Central memory CD8-positive, alpha-beta T cell (primary cell): ENCODE measurements at regions not wholly inside any gene's neighbourhood (a gene's known extent, or its start where the extent isn't known, plus 50 kb on each side); places are given as distances from the start of the nearest gene placed in this dataset.
"Not testable (repeated sequence)": the region's sequence is repeated elsewhere in the genome, so short reads cannot be mapped to it uniquely, and the experiment has no call there.

Experiments used
- ATAC-seq: fragments of 150-1000 bp; cut with Tn5 transposase; replicated peaks from 2 replicates; pipeline ENCODE4 v1.10.0; 2022; ENCODE audit warnings: mild to moderate bottlenecking, moderate FRiP score, moderate number of reproducible peaks; ENCODE audit not compliant: poor library complexity, severe bottlenecking; ENCODE audit errors: extremely low read depth
- DNase-seq, 2 donors: peaks; one replicate each; pipeline ENCODE4 v3.0.0; 2021; ENCODE audit warnings: low spot score in 2 of 2
- H3K27ac Mint-ChIP-seq: one replicate; pipeline ENCODE4 v1.8.0; 2022; ENCODE audit warnings: low read depth, mild to moderate bottlenecking, moderate library complexity, mixed read lengths
- H3K27me3 Mint-ChIP-seq: one replicate; pipeline ENCODE4 v1.8.0; 2022; ENCODE audit warnings: mixed read lengths
- H3K36me3 Mint-ChIP-seq: one replicate; pipeline ENCODE4 v1.8.0; 2022; ENCODE audit warnings: mild to moderate bottlenecking, moderate library complexity, mixed read lengths; ENCODE audit not compliant: insufficient read depth
- H3K4me1 Mint-ChIP-seq: one replicate; pipeline ENCODE4 v1.8.0; 2022; ENCODE audit warnings: mixed read lengths
- H3K4me3 Mint-ChIP-seq: one replicate; pipeline ENCODE4 v1.8.0; 2022; ENCODE audit warnings: mild to moderate bottlenecking, moderate library complexity, mixed read lengths
- H3K9me3 Mint-ChIP-seq: one replicate; pipeline ENCODE4 v1.8.0; 2022; ENCODE audit warnings: mixed read lengths

- no peaks in the 10 kb centered on the region for H3K4me1 Mint-ChIP-seq
- no peaks in the 10 kb centered on the region for H3K27me3 Mint-ChIP-seq
- DNase-seq = no peak
- H3K27ac Mint-ChIP-seq = no peak overlapping the region
- peaks cover 19% of the 10 kb centered on the region for H3K9me3 Mint-ChIP-seq
- H3K36me3 Mint-ChIP-seq = no peaks in the 10 kb centered on the region
- no peak overlapping the region for H3K4me3 Mint-ChIP-seq
- ATAC-seq = no peak
These were observed 1537.1 kb upstream of the GOT2 start for GRCh38 chr16:60271025-60271771.

DNA sequence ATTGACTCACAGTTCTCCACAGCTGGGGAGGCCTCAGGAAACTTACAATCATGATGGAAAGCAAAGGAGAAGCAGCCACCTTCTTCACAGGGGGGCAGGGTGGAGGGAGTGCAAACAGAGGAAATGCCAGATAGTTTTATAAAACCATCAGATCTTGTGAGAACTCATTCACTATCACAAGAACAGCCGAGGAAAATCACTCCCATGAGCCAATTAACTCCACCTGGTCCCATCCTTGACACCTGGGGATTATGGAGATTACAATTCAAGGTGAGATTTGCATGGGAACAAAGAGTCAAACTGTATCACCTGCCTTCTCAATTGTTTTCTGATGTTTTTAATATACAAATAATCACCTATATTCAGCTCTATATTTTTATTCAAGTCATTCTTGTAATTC lies 1527.3 kb upstream of the GOT2 start:
- DNase-seq = no peak
- H3K27ac Mint-ChIP-seq = no peak overlapping the region
- no peaks in the 10 kb centered on the region for H3K4me1 Mint-ChIP-seq
- no peak for ATAC-seq
- no peak overlapping the region for H3K4me3 Mint-ChIP-seq
- H3K36me3 Mint-ChIP-seq = no peaks in the 10 kb centered on the region
- peaks cover 43% of the 10 kb centered on the region for H3K9me3 Mint-ChIP-seq
- H3K27me3 Mint-ChIP-seq = no peaks in the 10 kb centered on the region

DNA sequence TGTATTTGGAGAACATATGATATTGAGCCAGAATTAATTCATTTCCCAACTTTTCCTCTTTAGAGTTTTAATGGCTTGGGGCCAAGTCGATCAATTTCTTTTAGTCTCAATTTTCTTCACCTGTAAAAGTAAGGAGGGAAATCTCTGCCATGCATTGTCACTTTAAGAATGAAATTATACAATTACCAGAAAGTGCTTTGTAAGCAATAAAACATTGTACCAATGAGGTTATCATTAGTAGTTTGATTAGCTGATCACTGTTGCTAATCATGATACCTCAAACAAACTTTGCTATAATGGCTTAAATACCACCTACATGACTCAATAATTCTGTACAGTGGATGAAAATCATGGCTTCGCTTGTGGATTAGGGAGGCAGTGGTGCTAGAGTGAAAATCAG lies 1525.8 kb upstream of the GOT2 start:
- Mint-ChIP-seq H3K4me1 (no peaks in the 10 kb centered on the region), H3K27me3 (no peaks in the 10 kb centered on the region), H3K36me3 (no peaks in the 10 kb centered on the region), H3K9me3 (peaks cover 33% of the 10 kb centered on the region), H3K4me3 (no peak overlapping the region), H3K27ac (no peak overlapping the region)
- ATAC-seq (no peak), DNase-seq (no peak)

DNA sequence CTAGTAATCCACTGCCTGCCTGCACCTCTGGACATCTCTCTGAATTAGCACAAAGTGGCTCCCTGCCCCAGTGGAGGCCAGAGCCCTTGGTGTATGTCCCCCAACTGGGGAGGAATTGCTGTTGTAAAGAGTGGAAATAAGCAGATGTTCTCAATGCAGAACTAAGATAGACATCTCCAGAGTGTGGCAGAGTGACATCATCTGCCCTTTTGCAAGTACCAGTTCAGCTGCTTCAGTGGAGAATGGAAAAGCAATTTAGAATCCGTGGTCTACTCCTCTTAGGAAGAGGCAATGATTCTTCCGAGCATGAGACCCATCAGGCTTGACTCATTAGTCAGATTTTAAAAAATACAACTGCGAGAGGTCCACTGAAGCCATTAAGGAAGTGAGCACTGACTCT lies 1512.0 kb upstream of the GOT2 start:
- ATAC-seq = no peak
- H3K36me3 Mint-ChIP-seq = peaks cover 2% of the 10 kb centered on the region
- H3K4me1 Mint-ChIP-seq = no peaks in the 10 kb centered on the region
- peaks cover 28% of the 10 kb centered on the region for H3K9me3 Mint-ChIP-seq
- no peak overlapping the region for H3K4me3 Mint-ChIP-seq
- H3K27ac Mint-ChIP-seq = no peak overlapping the region
- no peak for DNase-seq
- H3K27me3 Mint-ChIP-seq = no peaks in the 10 kb centered on the region

GRCh38 chr16:60241671-60242070 lies 1507.6 kb upstream of the GOT2 start:
- Mint-ChIP-seq H3K27me3 (no peaks in the 10 kb centered on the region), H3K27ac (no peak overlapping the region), H3K4me1 (no peaks in the 10 kb centered on the region), H3K4me3 (no peak overlapping the region), H3K36me3 (peaks cover 2% of the 10 kb centered on the region), H3K9me3 (peaks cover 35% of the 10 kb centered on the region)
- ATAC-seq (no peak), DNase-seq (no peak)

DNA sequence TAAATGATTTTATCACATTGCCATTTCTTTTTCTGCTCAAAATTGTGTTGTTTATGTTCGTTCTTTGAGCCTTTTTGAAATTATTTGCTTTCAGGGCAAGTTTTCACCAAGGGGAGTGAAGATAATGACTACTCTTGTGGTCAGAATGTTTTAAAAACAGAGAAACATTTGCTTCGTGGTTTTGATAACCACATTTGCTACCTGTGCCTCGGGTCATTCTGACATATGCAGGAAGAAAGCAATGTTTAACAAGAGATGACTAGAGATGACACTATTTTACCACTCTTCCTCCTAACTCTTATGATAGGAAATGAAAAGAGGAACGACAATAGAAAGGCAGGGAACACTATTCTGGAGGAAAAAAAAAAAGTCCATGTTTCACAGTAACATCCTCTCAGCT lies 1496.5 kb upstream of the GOT2 start:
- no peaks in the 10 kb centered on the region for H3K27me3 Mint-ChIP-seq
- no peaks in the 10 kb centered on the region for H3K4me1 Mint-ChIP-seq
- no peak for DNase-seq

DNA sequence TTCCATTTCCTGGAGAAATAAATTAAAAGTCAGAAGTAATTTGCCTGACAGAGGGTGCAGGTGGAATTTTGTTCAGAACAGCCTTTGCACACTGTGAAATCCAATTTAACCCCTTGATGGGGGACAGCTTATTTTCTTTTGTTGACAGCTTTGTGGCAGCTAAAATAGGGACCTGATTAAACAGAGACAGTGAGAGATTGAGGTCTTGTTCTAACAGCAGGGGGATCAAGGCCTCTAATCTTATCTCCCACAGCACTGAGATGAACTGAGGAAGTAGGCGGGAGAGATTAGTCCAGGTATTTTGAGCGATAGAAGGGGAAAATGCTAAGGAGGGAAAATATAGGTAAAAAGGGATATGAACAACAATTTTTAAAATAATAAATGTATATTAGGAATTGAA lies 1491.4 kb upstream of the GOT2 start:
- no peaks in the 10 kb centered on the region for H3K27me3 Mint-ChIP-seq
- H3K36me3 Mint-ChIP-seq = no peaks in the 10 kb centered on the region
- H3K27ac Mint-ChIP-seq = no peak overlapping the region
- H3K4me1 Mint-ChIP-seq = no peaks in the 10 kb centered on the region
- no peak for ATAC-seq
- DNase-seq = no peak
- H3K4me3 Mint-ChIP-seq = no peak overlapping the region
- H3K9me3 Mint-ChIP-seq = peaks cover 18% of the 10 kb centered on the region

More for the DNA sequence above, 1496.5 kb upstream of the GOT2 start:
- no peak for ATAC-seq
- Mint-ChIP-seq H3K9me3 (peaks cover 34% of the 10 kb centered on the region), H3K4me3 (no peak overlapping the region), H3K27ac (no peak overlapping the region), H3K36me3 (no peaks in the 10 kb centered on the region)

DNA sequence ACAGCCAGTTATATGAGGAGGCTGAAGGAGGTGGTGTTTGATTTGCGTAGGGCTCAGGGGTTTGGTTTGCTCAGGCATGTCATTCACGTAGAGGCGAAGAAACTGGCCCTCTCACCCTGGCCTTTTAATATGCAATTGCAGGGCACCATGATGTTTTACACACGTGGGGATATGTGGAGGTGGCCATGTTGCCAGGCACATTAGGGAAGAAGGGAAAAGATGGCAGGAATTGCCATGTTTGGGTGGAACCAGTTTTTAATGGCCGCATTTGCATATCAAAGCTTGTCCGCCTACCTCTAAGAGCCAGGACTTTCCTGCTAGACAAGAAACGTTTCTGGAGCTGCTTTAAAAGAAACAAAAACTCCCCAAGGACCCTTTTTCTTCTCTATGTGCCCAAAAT lies 1483.7 kb upstream of the GOT2 start:
- no peak overlapping the region for H3K4me3 Mint-ChIP-seq
- H3K36me3 Mint-ChIP-seq = no peaks in the 10 kb centered on the region
- no peaks in the 10 kb centered on the region for H3K27me3 Mint-ChIP-seq
- no peak overlapping the region for H3K27ac Mint-ChIP-seq
- H3K4me1 Mint-ChIP-seq = no peaks in the 10 kb centered on the region
- no peak for DNase-seq
- H3K9me3 Mint-ChIP-seq = peaks cover 14% of the 10 kb centered on the region
- ATAC-seq = no peak

- no peaks in the 10 kb centered on the region for H3K4me1 Mint-ChIP-seq
- H3K36me3 Mint-ChIP-seq = no peaks in the 10 kb centered on the region
- ATAC-seq (no peak), DNase-seq (no peak)
- peaks cover 14% of the 10 kb centered on the region for H3K9me3 Mint-ChIP-seq
- H3K27ac Mint-ChIP-seq = no peak overlapping the region
- no peak overlapping the region for H3K4me3 Mint-ChIP-seq
- no peaks in the 10 kb centered on the region for H3K27me3 Mint-ChIP-seq
These were observed 1480.2 kb upstream of the GOT2 start for GRCh38 chr16:60214311-60214710.

GRCh38 chr16:60206516-60206915 lies 1472.4 kb upstream of the GOT2 start:
- Mint-ChIP-seq H3K4me3 (no peak overlapping the region), H3K27ac (no peak overlapping the region), H3K9me3 (peaks cover 15% of the 10 kb centered on the region), H3K4me1 (no peaks in the 10 kb centered on the region), H3K36me3 (no peaks in the 10 kb centered on the region), H3K27me3 (no peaks in the 10 kb centered on the region)
- no peak for DNase-seq
- no peak for ATAC-seq

DNA sequence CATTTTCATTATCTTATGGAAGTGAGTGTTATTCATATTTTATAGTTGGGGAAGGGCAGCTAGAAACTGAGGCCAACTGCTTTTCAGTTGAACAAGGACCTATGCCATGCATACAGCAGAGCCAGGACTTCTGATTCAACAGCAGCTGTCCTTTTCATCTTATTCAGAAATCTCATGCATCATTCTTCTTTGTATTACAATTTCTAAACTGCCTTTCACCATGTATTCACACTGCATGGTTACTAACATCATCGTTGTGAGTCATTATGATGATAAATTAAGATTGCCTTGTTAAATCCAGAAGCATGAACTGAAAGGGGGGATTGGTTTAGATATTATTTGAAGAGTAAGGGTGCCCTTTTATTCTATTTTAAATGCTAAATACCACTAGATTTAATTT lies 1470.1 kb upstream of the GOT2 start:
- Mint-ChIP-seq H3K9me3 (peaks cover 22% of the 10 kb centered on the region), H3K27me3 (no peaks in the 10 kb centered on the region), H3K4me1 (no peaks in the 10 kb centered on the region), H3K4me3 (no peak overlapping the region), H3K36me3 (no peaks in the 10 kb centered on the region), H3K27ac (no peak overlapping the region)
- no peak for DNase-seq
- ATAC-seq = no peak

DNA sequence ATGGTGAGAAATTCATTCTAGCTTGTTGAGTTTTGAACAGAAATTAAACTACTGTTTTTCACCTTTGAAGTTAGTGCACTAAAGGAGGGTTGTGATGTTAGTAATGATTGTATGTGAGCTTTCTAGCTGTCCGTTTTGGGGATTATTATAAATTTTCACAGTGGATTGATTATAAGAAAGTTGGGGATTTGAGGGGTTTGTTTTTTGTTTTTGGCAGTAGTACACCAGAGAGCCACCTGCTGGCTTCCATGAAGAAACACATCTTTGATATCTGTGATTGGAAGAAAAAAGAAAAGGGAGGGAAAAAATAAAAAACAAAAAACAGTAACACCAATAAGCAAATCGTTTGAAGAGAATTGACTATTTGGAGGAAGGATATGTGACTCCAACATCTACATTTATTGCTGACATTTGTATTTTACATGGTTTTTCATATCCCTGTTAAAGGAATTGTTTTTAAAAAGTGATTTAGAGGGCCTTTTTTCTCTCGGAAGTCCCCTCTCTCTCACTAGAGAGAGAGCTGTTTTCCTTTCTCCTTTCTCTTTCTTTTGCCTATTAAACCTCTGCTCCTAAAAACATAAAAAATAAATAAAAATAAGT lies 1469.5 kb upstream of the GOT2 start:
- H3K27ac Mint-ChIP-seq = no peak overlapping the region
- ATAC-seq (no peak), DNase-seq (no peak)
- no peaks in the 10 kb centered on the region for H3K36me3 Mint-ChIP-seq
- H3K9me3 Mint-ChIP-seq = peaks cover 22% of the 10 kb centered on the region
- H3K27me3 Mint-ChIP-seq = no peaks in the 10 kb centered on the region
- no peaks in the 10 kb centered on the region for H3K4me1 Mint-ChIP-seq
- H3K4me3 Mint-ChIP-seq = no peak overlapping the region

DNA sequence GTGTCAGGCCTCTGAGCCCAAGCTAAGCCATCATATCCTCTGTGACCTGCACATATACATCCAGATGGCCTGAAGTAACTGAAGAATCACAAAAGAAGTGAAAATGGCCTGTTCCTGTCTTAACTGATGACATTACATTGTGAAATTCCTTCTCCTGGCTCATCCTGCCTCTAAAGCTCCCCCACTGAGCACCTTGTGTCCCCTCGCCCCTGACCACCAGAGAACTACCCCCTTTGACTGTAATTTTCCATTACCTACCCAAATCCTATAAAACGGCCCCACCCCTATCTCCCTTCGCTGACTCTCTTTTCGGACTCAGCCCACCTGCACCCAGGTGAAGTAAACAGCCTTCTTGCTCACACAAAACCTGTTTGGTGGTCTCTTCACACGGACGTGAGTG lies 1466.6 kb upstream of the GOT2 start:
- H3K9me3 Mint-ChIP-seq, H3K36me3 Mint-ChIP-seq, H3K27ac Mint-ChIP-seq, H3K4me1 Mint-ChIP-seq, H3K27me3 Mint-ChIP-seq, DNase-seq, H3K4me3 Mint-ChIP-seq, ATAC-seq: not testable (repeated sequence)
